Left lung (tissue), 4 donors: ENCODE measurements at regions not wholly inside any gene's neighbourhood (a gene's known extent, or its start where the extent isn't known, plus 50 kb on each side); places are given as distances from the start of the nearest gene placed in this dataset.
A peak's percentile ranks its signal among the peaks of the same experiment; 100 is the strongest.

Source experiments
- ATAC-seq: fragments of 200-7000 bp; cut with Tn5 transposase; one replicate; pipeline ENCODE4 v1.9.1; 2020; ENCODE audit warnings: moderate library complexity
- DNase-seq, 4 donors: peaks; one replicate each; pipeline ENCODE4 v3.0.0-alpha.2; 2013 to 2020
- H3K27ac ChIP-seq, 2 donors: fragments of 200-600 bp; sonication (generic) in 1 of 2; one replicate each; pipeline versions ENCODE4 v1.5.0 to v1.8.0; 2020 to 2021
- H3K27me3 ChIP-seq, 2 donors: fragments of 200-600 bp; sonication (generic) in 1 of 2; one replicate each; pipeline versions ENCODE4 v1.5.0 to v1.8.0; 2020 to 2021
- H3K36me3 ChIP-seq, 2 donors: fragments of 200-600 bp; sonication (generic) in 1 of 2; one replicate each; pipeline versions ENCODE4 v1.5.0 to v1.8.0; 2020 to 2021
- H3K4me1 ChIP-seq, 2 donors: fragments of 200-600 bp; one replicate each; pipeline ENCODE4 v1.8.0; 2021
- H3K4me3 ChIP-seq, 2 donors: fragments of 200-600 bp; sonication (generic) in 1 of 2; one replicate each; pipeline versions ENCODE4 v1.5.0 to v1.8.0; 2020 to 2021; ENCODE audit warnings: mild to moderate bottlenecking in 1 of 2
- H3K9me3 ChIP-seq, 2 donors: fragments of 200-600 bp; sonication (generic) in 1 of 2; one replicate each; pipeline versions ENCODE4 v1.5.0 to v1.8.0; 2020 to 2021
- CTCF ChIP-seq, 2 donors: fragments of 200-600 bp; sonication (generic) in 1 of 2; IDR thresholded peaks; one replicate each; pipeline versions ENCODE4 v1.5.0 to v1.8.0; 2021; ENCODE audit warnings: antibody characterized with exemption in 2 of 2
- intact Hi-C, 2 donors: fragments of 100-400 bp; cut with DNase I; formaldehyde crosslinking; loops; one replicate each; pipeline versions ENCODE4 v1.11.2 to v1.14.2; 2022
- donor health status: DM: no; HTN: yes; CAD: no.
- donor health status: DM: no; HTN: no; CAD: no.

DNA sequence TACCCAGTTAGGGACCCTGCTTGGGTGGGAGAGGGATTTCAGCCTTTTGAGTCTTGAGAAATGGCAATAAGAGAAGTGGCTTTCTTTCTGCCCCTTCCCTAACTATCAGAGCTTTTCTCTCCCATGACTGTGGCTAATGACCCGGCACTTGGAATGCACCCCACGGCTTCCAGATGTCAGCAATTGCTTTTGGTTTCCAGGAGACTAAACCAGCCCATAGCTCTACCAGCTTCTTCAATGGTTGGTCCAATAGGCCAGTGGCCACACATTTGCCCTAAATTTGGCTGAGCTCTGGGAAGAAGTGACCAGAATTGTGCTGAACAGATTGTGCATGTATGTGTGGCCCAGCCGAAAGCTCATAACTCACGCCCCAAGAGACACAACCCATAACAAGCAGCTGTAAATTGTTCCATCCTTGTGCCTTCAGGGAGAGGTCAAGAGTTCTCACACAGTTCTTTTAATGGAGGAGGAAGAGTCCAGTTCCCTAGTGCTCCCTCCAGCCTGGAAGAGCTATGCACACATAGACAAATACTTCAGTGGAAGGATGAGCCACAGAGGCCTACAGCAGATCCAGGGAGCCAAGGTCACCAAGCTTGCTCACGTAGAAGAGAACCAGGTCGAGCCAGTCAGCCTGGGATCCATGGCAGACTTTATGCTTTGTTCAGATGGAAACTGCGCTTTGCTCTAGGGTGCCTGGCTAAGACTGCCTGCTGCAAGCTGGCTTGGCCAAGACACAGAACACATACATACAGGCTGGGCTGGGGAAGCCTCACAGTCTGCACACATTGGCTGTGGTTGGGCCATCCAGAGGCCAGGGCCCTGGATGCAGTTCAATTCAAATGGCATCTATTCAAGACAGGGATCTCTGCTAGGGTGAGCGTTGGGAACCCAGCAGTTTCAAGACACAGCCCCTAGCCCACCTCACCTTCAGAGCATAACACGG is 131.8 kb upstream of the HABP2 start:
- peaks cover 0 to 8% of the 10 kb centered on the region in 2 donors for H3K4me1 ChIP-seq
- H3K27ac ChIP-seq, result no peak overlapping the region
- DNase-seq (no peak), ATAC-seq (no peak)
- H3K4me3 ChIP-seq, result no peak overlapping the region
- H3K36me3 ChIP-seq, result no peaks in the 10 kb centered on the region
- no peaks in the 10 kb centered on the region for H3K27me3 ChIP-seq
- intact Hi-C loops, result no loop called here
- TF ChIP-seq CTCF (IDR thresholded peaks at IDR 0.05), result no peak
- peaks cover 0 to 19% of the 10 kb centered on the region in 2 donors for H3K9me3 ChIP-seq

GRCh38 chr10:113422371-113422770 is 130.5 kb upstream of the HABP2 start:
- no peak overlapping the region for H3K4me3 ChIP-seq
- intact Hi-C loops, result no loop called here
- DNase-seq, result no peak
- ATAC-seq, result no peak
- H3K27ac ChIP-seq, result no peak overlapping the region
- peaks cover 0 to 19% of the 10 kb centered on the region in 2 donors for H3K9me3 ChIP-seq
- no peaks in the 10 kb centered on the region for H3K36me3 ChIP-seq
- TF ChIP-seq CTCF (IDR thresholded peaks at IDR 0.05), result no peak
- peaks cover 0 to 8% of the 10 kb centered on the region in 2 donors for H3K4me1 ChIP-seq
- H3K27me3 ChIP-seq, result no peaks in the 10 kb centered on the region

DNA sequence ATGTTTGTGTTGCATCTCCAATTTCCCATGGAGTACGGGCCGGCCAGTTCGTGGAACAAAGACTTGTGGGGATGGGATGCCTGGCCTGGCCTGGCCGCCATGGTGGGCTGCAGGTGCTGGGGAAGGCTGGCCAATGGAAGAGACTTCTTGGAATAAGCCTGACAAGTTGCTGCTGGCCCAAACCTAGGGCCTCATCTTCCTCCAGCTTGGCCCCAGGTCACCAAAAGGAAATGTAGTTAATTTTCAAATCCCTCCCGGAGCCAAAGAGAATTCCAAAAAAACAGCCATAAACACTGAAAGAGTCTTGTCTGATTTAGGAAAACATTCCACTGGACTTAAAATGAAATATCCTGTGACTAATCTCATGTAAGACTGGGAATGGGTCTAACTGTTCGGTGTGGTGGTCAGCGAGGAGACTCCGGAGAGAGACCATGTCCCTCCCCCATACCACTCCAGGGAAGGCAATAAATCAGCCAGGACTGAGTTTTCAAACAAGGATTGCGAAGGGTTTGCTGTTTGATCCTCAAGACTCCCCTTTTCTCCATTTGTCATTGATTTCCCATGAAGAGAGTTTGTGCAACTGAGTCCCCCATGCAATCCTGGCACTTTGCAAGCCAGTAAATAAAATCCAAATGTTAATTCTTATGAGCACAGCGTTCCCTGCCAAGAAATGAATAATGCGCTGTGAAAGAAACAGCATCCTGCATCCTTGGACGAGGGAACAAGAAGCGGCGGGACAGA is 128.7 kb upstream of the HABP2 start:
- Histone ChIP-seq H3K4me3 (no peak overlapping the region), H3K27ac (no peak overlapping the region), H3K9me3 (peaks cover 0 to 19% of the 10 kb centered on the region in 2 donors), H3K27me3 (no peaks in the 10 kb centered on the region), H3K36me3 (no peaks in the 10 kb centered on the region), H3K4me1 (peaks cover 0 to 8% of the 10 kb centered on the region in 2 donors)
- ATAC-seq (no peak), DNase-seq (no peak)
- no peak for TF ChIP-seq CTCF (IDR thresholded peaks at IDR 0.05)
- intact Hi-C loops, result no loop called here

GRCh38 chr10:113425008-113425407 is 127.8 kb upstream of the HABP2 start:
- Histone ChIP-seq H3K36me3 (no peaks in the 10 kb centered on the region), H3K27me3 (no peaks in the 10 kb centered on the region), H3K4me1 (peaks cover 0 to 8% of the 10 kb centered on the region in 2 donors), H3K9me3 (peaks cover 0 to 10% of the 10 kb centered on the region in 2 donors), H3K27ac (peak overlapping the region in 1 of 2 donors; percentile 23), H3K4me3 (no peak overlapping the region)
- no peak for TF ChIP-seq CTCF (IDR thresholded peaks at IDR 0.05)
- intact Hi-C loops, result no loop called here
- ATAC-seq, result no peak
- DNase-seq, result no peak

- H3K36me3 ChIP-seq, result no peaks in the 10 kb centered on the region
- H3K4me3 ChIP-seq, result no peak overlapping the region
- no peaks in the 10 kb centered on the region for H3K27me3 ChIP-seq
- ATAC-seq, result peak; percentile 78
- TF ChIP-seq CTCF (IDR thresholded peaks at IDR 0.05), result no peak
- H3K27ac ChIP-seq, result peak overlapping the region in 1 of 2 donors; percentile 23
- H3K9me3 ChIP-seq, result peaks cover 0 to 5% of the 10 kb centered on the region in 2 donors
- DNase-seq, result peak in 2 of 4 donors; percentile 72 to 80
- H3K4me1 ChIP-seq, result peaks cover 0 to 8% of the 10 kb centered on the region in 2 donors
- intact Hi-C loops, result no loop called here
These were observed 127.3 kb upstream of the HABP2 start for GRCh38 chr10:113425541-113425951.
